ENCODE measurements at regions not wholly inside any gene's neighbourhood (a gene's known extent, or its start where the extent isn't known, plus 50 kb on each side); places are given as distances from the start of the nearest gene placed in this dataset.
"Not testable (repeated sequence)": the region's sequence is repeated elsewhere in the genome, so short reads cannot be mapped to it uniquely, and the experiment has no call there.

- no peak for DNase-seq (ENCODE audit: low spot score)
Observed at GRCh38 chr2:14988600-14988999, 356.1 kb downstream of the LRATD1 start.

GRCh38 chr2:14991723-14992122 lies 359.2 kb downstream of the LRATD1 start:
- no peak for DNase-seq (ENCODE audit: low spot score)

- no peak for DNase-seq (ENCODE audit: low spot score)
Observed at GRCh38 chr2:14994721-14995120, 362.2 kb downstream of the LRATD1 start.

- no peak for DNase-seq (ENCODE audit: low spot score)
Observed at GRCh38 chr2:14996351-14997014, 364.0 kb downstream of the LRATD1 start.

GRCh38 chr2:14998546-14998945 lies 366.0 kb downstream of the LRATD1 start:
- no peak for DNase-seq (ENCODE audit: low spot score)

- no peak for DNase-seq (ENCODE audit: low spot score)
Observed at GRCh38 chr2:14999114-14999661, 366.7 kb downstream of the LRATD1 start.

- not testable (repeated sequence) for DNase-seq (ENCODE audit: low spot score)
Observed at GRCh38 chr2:15002519-15002918, 370.0 kb downstream of the LRATD1 start.

GRCh38 chr2:15006667-15007066 lies 374.1 kb downstream of the LRATD1 start:
- DNase-seq (ENCODE audit: low spot score), result no peak

- DNase-seq (ENCODE audit: low spot score), result no peak
Observed at GRCh38 chr2:15009681-15010080, 377.2 kb downstream of the LRATD1 start.

- DNase-seq (ENCODE audit: low spot score), result no peak
Observed at GRCh38 chr2:15010346-15010745, 377.8 kb downstream of the LRATD1 start.

- DNase-seq (ENCODE audit: low spot score), result no peak
Observed at GRCh38 chr2:15018814-15019213, 386.3 kb downstream of the LRATD1 start.

GRCh38 chr2:15023221-15023620 lies 390.7 kb downstream of the LRATD1 start:
- no peak for DNase-seq (ENCODE audit: low spot score)

GRCh38 chr2:15028406-15028805 lies 395.9 kb downstream of the LRATD1 start:
- no peak for DNase-seq (ENCODE audit: low spot score)

GRCh38 chr2:15031745-15032240 lies 399.3 kb downstream of the LRATD1 start:
- no peak for DNase-seq (ENCODE audit: low spot score)

- no peak for DNase-seq (ENCODE audit: low spot score)
Observed at GRCh38 chr2:15034246-15034645, 401.7 kb downstream of the LRATD1 start.

GRCh38 chr2:15034860-15035259 lies 402.3 kb downstream of the LRATD1 start:
- no peak for DNase-seq (ENCODE audit: low spot score)

GRCh38 chr2:15038366-15039364 lies 406.1 kb downstream of the LRATD1 start:
- DNase-seq (ENCODE audit: low spot score), result no peak

GRCh38 chr2:15040429-15041084 lies 408.0 kb downstream of the LRATD1 start:
- no peak for DNase-seq (ENCODE audit: low spot score)

- DNase-seq (ENCODE audit: low spot score), result no peak
Observed at GRCh38 chr2:15041429-15041837, 408.9 kb downstream of the LRATD1 start.

GRCh38 chr2:15042801-15043217 lies 410.3 kb downstream of the LRATD1 start:
- DNase-seq (ENCODE audit: low spot score), result no peak

- no peak for DNase-seq (ENCODE audit: low spot score)
Observed at GRCh38 chr2:15043336-15044058, 411.0 kb downstream of the LRATD1 start.
